GM21737 (cell line): ENCODE measurements at regions not wholly inside any gene's neighbourhood (a gene's known extent, or its start where the extent isn't known, plus 50 kb on each side); places are given as distances from the start of the nearest gene placed in this dataset.

Experiments
- ATAC-seq: cut with Tn5 transposase; IDR thresholded peaks from one replicate; pipeline ENCODE4 v1.9.1; 2021; ENCODE audit warnings: mild to moderate bottlenecking, moderate library complexity; ENCODE audit not compliant: unreplicated experiment

DNA sequence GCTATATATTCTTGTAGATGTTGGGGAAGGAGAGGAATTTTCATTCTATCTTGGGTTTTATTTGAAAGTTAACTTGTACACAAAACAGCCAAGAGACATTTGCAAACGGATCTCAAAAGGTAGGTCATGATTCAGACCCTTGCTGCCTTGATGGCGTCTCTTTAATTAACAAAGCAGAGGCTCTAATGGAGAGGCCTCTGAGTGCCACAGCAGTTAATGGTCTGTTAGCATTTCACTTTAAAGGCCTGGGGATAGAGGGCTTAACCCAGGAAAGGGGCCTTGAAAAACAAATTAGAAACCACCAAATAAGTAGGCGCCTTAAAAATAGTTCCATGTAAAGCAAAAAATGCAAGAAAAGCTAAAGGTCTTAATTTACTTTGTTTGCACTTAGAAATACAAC is 836.9 kb upstream of the CELF4 start:
- no peak for ATAC-seq

DNA sequence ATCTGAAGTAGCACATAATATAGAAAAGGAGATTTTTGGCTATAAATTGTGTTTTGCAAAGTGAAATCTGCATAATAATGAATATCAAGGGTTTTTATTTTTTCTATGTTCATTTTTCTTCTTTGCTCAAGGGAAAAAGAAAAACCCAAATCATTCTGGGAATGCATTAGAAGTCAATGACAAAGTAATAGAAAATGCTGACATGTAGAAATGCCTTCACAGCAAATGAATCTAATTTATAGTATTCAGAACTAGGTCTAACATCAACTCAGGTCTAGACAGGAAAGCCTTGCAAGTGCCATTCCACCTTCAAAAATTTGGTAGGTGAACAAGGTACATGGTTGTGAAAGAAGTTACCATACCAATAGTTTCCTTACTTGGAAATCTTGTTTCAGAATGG is 831.5 kb upstream of the CELF4 start:
- no peak for ATAC-seq

DNA sequence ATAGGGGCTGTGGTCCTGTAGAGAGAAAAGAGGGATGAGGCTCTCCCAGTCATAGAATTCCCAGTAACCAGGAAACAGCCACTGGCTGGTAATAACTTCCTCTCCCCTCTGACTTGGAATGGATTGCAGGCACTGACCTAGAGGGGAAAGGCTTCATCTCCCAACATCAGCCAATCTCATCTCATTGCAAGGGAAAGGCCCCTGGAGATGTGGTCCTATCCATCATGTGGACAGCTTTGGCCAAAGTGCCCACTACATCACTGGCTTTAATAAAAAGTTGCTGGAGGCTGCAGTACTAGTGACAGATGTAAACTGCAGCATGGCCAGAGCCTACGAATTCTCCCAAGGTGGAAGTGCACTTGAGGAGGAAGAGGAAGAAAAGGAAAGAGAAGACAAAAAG is 820.5 kb upstream of the CELF4 start:
- ATAC-seq: no peak

DNA sequence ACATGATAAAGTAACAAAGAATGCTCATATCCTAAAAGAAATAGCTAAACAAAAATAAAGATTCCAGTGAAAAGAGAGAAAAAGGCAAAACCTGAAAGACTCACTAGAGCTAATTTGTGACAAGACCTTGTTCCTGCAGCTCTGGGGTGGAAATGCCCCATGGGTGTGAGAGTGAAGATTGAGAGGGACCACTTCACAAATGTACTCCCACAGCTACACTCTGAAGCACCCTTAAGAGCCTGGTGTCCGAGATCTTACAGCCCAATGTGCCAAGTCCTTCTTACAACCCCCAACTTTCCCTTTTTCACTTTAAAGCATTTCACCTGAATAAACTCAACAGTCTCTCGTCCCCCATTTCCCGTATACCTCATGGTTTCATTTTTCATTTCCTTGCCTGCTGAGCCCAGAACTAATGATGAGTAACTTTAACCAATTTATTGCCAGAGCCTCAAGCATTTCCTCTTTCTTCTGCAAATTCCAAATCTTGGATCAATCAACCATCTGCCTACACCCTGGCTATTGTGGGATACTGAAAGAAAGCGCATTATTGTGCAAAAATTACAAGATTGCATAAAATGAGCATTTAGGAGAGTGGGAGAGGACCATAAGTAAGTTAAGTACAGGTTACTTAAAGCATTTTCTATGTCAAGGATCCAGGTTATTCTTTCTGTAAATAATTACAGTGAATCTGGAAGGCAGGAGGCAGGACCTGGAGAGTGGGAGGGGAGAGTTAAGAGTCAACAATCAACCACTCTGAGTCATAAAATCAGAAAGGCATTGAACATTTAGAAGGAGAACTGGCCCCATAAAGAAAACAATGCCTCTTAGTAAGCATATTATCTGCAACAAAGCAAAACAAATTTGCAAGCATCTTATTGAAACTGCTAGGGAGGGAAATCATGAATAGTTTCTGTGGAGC is 804.4 kb upstream of the CELF4 start:
- ATAC-seq: no peak

DNA sequence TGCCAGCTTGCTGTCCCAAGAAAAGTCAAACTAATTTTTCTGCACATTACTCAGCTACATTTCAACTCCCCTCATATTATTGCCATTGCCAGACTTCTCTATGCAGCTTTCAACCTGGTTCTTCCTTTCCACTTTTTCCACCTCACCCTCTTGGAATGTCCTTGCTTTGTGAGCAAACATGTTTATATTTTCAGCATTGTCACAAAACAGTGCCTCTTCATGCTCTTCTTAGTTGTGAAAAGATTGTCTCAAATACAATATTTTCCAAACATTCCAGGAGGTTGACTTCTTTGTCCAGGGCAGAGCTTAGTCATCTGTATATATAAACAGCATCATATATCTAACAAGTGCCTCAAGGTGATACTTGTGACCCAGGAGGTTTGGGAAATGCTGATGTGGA is 803.3 kb upstream of the CELF4 start:
- no peak for ATAC-seq

DNA sequence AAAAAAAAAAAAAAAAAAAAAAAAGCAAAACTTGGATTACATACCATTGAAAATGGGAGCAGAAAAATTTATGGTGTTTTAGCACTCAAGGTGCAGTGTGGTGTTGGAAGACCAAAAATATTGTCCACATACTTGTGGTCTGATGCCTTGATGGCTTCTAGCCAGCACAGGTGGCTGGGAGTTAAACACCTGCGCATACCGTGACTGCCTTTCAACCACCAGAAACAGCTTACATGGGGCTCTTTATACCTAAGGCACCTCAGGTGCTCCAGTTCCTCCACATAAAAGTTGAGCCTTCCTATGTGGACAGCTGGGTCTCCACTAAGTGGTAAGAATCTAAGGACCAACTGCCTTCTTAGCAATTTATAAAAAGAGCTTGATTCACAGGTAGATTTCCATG is 802.6 kb upstream of the CELF4 start:
- no peak for ATAC-seq

DNA sequence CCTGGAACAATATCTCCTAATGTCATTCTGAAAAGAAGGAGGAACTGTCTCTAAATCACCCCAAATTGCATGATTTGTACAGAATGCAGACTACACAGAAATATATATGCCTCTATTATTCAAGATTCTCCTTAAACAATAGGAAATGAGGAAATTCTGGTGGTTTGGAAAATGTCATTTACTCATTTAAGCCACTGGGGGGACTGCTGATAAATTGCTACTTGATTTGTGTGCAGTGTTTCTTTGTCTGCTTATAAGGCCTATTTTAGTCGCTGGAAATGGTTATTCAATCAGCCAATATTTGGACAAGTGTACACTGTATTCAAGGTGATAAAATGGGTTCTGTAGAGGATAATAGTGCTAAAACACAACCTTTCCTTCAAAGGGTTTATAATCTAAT is 801.9 kb upstream of the CELF4 start:
- no peak for ATAC-seq

DNA sequence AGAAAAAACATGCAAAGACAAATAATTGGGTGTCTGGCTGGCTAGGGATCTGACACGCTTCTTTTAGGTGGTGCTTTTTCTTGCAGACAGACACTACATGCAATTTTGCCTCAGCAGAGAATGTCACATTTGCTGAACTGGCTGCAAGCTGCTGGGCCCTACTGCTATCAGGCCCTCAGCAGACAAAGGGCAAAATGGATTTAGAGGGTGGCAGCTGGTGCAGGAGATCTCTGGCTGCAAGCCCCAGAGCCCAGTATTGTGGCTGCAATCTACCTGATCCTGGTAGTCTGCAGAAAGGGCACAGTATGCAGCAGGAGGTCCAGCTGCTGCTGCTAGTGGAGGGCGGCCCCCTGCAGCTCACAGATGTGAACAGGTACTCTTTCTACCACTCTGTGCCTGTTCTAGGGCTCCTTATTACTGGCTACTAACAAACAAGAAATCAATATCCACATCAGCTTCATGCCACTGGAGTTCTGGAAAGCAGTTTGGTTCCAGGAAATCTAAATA is 796.7 kb upstream of the CELF4 start:
- no peak for ATAC-seq

DNA sequence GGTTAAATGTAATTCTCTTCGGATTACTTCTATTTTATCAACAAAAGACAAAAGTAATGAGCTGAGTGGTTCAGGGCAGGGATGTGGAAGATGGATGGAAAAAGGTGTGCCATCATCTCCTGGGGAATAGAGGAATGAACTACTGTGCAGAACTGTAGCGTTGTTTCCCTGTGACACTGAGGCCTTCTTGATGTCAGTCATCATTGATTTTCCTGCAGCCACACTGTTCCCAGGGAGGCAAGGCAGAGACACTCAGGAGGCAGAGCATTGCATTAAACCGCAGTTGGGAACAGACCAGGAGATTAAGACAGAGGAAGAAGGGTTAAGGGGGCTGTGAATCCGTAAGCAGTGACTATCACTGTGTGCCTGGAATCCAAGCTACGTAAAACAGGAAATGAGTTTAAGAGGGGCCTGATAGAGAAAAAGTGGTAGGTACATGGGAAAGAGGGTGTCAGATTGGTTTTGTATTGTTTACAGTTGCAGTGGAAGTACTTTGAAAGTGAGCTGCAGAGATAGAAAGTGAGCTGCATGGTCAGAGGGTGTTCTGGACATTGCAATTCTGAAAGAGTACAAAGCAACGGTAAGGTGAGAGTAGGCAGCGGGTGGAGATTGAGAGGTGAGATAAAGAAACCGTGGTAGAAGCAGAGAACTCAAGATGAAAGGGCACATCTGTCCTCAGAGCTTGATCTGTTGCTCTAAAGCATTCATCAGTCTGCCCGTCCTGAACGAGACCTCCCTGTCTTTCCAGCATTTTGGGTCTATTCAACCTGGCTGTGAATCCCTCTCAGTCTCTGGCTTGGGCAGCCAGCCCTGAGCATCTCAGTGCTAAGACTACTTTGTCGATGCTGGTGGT is 793.4 kb upstream of the CELF4 start:
- ATAC-seq: no peak

DNA sequence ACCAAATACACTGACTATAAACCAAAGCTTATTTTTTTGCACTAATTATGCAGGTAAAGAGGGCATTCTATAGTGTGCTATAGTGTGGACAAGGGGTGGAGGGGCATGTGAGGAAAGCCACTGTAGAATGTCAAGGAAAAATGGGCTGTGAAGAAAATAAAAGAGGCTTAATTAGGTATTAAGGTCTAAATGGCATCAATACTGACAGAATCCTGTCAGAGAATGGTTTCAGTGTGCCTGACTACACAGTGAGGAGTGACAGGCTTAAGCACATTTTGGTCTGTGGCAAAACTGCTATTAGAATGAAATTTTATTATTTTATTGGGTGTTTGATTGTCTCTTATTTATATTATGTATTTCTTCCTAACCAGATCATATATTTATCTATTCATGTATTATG is 787.6 kb upstream of the CELF4 start:
- ATAC-seq: no peak

DNA sequence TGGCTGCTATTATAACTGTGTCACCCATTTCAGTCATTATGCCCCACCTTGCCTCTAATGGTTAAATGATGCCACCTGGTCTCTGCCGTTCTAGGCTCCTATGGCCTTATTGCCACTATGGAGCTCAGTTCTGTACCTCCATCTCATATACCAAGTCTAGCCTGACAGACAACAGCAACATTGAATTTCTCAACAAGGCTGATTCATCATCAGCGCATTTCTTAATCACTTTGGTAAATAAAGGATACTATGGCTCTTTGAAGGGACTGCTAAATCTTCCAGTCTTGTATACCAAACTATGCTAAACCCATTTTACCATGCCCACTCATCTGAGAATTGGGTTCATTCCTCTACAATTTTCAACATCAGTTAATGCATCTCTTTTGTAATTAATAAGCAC is 784.5 kb upstream of the CELF4 start:
- no peak for ATAC-seq

DNA sequence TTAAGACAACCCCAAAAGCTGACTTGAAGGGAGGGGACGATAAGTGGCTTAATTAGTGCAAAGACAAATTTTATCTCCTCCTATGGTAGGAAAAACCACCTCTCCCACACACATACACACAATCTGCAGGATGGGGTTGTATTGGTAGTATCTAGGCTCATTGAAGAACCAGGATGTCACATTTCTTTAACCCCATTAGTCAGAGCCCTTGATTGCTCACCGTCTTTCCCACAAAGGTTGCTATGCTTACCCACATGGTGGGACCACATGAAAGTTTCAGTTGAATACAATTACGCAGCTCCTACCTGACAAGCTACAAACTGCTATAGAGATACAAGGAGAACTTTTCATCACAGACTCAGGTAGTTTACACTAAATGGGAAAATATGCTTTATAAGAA is 765.0 kb upstream of the CELF4 start:
- ATAC-seq: no peak

DNA sequence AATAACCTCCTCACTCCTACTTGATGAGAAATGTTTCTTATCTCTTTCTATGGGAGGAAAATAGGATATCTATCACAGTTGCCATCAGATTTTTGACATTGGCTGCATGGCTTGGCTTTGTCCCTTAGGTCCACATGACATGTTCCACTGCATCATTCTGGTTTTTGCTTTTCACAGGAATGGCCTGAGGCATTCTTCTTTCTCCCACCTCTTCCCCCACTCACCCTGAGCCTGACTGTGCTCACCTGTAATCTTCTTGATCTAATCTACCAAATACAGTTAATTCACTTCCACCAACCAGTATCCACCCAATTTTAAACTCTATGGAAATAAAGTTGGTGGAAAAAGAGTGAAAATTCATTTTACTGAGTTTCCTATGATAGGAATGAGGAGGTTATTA is 763.5 kb upstream of the CELF4 start:
- ATAC-seq: no peak

DNA sequence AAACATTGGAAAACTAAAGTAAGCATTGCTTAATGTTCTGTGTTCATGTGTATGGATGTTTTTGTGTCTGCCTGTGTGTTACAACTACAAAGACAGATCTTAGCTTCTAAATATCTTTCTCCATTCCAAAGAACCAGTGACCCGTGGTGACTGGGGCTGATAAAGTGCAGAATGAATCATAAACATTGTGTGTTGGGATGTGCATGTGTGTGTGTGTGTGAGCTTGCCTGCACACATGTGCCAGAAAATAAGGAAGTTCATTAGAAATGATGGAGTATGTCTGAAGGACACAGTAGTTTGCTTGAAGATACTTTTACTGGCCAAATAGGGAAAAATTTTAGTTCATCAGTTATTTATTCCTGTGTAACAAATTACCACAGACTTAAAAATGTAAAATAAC is 756.6 kb upstream of the CELF4 start:
- ATAC-seq: no peak

DNA sequence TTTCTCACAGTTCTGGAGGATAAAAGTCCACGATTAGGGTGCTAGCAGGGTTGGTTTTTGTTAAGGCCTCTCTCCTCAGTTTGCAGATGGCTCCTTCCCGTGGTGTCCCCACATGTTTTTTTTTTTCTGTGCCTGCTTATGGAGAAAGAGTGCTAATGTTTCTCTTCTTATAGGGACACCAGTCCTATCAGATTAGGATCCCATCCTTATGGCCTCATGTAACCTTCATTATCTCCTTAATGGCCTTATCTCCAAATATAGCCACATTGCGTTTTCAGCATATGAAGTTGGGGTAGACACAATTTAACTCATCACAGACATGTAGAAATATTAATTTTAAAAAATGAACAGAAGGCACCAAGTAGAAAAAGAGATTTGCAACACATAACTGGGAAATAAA is 755.7 kb upstream of the CELF4 start:
- no peak for ATAC-seq

DNA sequence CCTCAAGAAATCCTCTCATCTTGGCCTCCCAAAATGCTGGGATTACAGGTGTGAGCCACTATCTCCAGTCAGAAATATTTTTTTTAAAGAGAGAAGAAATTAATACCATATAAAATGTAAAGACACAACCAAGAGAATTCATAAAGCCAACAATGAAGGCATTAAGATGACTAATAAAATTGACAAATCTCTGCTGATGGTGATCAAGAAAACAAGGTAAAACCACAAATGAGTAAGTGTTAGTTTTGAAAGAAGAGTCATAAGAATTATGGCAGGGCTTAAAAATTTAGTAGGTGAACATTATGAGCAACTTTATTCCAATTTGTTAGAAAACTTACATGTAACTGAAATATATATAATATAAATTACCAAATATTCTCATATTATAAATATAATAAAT is 752.8 kb upstream of the CELF4 start:
- no peak for ATAC-seq

DNA sequence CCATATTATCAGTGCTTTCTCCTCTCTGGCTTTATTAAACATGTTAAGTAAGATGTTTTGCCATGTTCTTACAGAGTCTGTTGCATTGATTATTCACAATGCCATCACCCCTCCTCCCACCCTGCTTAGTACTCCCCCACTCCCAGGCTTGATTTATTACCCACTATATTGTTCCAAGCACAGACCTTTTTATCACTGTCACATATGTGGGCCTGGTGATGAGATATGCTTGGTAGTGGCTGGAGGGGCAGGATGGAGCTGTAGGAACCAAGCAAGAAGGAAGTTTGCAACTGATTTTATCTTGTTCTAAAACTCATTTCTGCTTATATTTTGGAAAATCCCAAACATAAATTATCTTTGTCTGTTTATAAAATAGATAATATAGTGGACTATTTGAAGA is 748.2 kb upstream of the CELF4 start:
- ATAC-seq: no peak

DNA sequence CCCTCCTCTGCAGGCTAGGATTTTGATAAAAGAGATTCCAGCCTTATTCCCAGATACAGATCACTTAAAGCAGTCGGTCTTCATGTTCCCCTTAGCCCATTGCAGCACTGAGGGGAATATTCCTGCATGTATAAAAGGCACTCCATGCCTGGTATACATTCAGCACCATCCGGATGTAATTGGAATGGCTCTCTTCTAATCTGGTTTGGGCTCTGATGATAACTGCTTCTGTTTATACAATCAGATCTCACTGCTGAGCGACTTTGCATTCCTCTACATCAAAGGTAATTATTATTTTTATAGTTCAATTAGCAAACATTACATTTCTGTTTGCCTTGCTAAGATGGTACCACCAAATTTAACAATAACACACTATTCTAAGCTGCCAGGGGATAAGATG is 746.9 kb upstream of the CELF4 start:
- ATAC-seq: no peak

DNA sequence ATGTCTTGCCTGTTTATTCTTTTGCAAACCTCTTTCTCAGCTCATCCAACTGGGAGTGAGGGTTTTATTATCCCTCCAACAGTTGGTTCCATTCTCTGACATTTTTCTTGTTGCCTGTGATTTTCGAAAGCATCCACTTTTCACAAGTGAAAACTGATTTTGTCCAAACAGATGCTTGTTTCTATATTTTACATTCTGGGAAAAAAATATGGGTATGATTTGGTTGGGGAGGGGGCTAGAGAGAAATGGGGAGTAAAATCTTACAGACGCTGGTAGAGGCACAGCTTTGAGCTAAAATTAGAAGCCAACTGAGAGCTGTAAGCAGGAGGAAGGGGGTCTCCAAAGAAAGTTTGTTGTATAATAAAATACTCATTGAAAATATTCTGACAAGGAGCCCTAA is 745.3 kb upstream of the CELF4 start:
- ATAC-seq: no peak

DNA sequence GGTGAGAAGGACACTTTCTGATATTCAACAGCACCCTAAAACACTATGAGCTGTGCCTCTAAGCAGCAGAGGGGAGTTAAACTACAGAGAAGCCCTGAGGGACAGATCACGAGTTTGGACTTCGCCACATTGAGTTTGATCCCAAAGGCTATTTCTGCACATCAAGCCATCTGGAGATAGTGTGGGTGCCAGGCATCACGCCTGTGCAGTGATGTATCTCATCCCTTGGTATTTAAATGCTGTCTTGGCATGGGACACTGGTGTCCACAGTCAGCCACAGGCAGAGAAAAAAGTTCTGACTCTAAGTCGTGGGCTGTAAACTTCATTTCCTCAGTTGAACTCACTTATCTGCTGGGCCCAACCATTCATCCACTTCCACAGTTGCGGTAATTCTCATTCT is 742.3 kb upstream of the CELF4 start:
- no peak for ATAC-seq

DNA sequence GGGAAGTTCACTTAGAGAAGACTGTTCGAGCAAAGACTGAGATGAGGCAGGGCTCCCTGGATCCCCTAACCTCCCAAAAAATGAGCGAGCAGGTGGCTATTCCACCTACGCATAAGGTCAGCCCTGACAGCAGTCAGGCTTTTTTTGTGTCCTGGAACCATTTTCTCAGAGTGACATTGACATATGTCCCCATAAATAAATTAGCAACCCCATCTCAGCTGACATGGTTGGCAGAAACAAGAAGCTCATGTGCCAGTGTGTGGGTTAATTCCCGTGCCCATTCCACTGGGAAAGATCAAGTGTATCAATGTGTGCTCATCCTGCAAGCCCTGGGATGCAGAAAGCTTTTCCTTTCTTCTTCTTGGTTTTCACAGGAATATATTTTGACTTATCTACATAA is 740.4 kb upstream of the CELF4 start:
- no peak for ATAC-seq

DNA sequence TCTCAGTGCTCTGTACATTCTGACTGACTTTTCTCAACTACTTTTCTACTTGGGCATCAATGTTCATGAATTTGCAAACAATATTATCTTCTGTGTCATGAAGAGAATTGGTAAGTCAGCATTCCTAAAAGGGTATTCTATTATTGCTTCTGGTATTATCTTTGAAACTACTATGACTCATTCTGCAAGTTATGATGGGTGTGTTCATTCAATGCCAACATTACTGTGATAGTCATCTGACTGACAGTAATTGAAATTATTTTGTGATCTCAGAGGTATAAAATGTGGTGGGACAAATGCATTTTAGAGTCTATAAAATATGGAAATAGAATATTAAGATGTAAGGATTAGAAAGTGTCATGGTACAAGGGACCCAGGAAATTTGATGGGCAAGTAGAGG is 736.0 kb upstream of the CELF4 start:
- no peak for ATAC-seq
